ENCODE measurements at regions not wholly inside any gene's neighbourhood (a gene's known extent, or its start where the extent isn't known, plus 50 kb on each side); places are given as distances from the start of the nearest gene placed in this dataset.

DNA sequence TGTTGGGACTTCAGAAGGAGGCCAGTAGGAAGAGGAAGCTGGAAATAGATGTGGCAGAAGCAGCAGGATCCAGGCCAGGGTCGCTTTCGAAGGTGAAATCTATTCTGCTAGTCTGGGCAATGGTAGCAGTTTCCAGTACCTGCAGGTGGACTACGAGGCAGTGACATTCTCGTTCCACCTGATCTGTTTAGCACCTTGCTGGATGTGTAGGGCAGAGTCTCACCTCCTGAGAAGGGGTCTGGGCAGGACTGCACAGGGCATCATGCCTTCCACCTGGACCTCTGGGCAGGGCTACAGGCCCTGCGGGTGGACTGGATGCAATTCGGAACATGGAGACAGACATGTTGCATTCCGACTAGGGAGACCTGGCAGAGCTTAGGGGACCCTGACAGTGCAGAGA is 254.8 kb upstream of the ZNF32 start:
- TF ChIP-seq, protein P1, sequence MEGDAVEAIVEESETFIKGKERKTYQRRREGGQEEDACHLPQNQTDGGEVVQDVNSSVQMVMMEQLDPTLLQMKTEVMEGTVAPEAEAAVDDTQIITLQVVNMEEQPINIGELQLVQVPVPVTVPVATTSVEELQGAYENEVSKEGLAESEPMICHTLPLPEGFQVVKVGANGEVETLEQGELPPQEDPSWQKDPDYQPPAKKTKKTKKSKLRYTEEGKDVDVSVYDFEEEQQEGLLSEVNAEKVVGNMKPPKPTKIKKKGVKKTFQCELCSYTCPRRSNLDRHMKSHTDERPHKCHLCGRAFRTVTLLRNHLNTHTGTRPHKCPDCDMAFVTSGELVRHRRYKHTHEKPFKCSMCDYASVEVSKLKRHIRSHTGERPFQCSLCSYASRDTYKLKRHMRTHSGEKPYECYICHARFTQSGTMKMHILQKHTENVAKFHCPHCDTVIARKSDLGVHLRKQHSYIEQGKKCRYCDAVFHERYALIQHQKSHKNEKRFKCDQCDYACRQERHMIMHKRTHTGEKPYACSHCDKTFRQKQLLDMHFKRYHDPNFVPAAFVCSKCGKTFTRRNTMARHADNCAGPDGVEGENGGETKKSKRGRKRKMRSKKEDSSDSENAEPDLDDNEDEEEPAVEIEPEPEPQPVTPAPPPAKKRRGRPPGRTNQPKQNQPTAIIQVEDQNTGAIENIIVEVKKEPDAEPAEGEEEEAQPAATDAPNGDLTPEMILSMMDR (IDR thresholded peaks at IDR 0.05), result no peak
- TF ChIP-seq POLR2AphosphoS5 (IDR thresholded peaks at IDR 0.05) (no peak), POLR2A (IDR thresholded peaks at IDR 0.05) (no peak)
- Histone ChIP-seq H3K4me3 (no peak overlapping the region), H3K9me3 (no peaks in the 10 kb centered on the region), H3K27me3 (replicated peaks; ENCODE audit: insufficient read depth) (no peaks in the 10 kb centered on the region), H3K36me3 (no peaks in the 10 kb centered on the region), H3K4me1 (replicated peaks) (no peaks in the 10 kb centered on the region), H3K27ac (no peak overlapping the region)
- no peak for DNase-seq (ENCODE audit: low spot score)
- 87% methylated on average over 7 of the region's 7 CpGs for WGBS
- intact Hi-C loops (cut with DNase I), result no loop called here

DNA sequence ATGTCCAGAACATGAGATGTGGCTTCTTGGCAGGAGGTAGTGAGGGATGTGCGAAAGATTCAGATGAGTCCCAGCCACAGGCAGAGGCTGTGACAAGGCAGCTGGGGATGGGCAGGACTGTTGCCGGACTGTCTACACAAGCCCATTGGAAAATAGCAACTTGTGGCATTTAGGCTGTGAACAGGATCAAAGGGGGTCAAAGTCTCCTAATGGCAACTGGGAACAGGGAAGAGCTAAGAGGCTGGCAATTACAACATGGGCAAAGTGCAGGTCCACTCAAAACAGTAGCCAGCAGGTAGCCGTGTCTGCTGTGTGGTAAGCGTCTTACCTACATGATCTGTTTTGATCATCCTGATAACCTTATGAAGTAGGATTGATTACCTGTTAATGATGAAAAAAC is 254.2 kb upstream of the ZNF32 start:
- Histone ChIP-seq H3K4me1 (replicated peaks) (no peaks in the 10 kb centered on the region), H3K9me3 (no peaks in the 10 kb centered on the region), H3K27me3 (replicated peaks; ENCODE audit: insufficient read depth) (no peaks in the 10 kb centered on the region), H3K4me3 (no peak overlapping the region), H3K27ac (no peak overlapping the region), H3K36me3 (no peaks in the 10 kb centered on the region)
- 95% methylated on average over 4 of the region's 4 CpGs for WGBS
- TF ChIP-seq, protein P1 (IDR thresholded peaks at IDR 0.05), result no peak
- TF ChIP-seq POLR2AphosphoS5 (IDR thresholded peaks at IDR 0.05) (no peak), POLR2A (IDR thresholded peaks at IDR 0.05) (no peak)
- DNase-seq (ENCODE audit: low spot score), result no peak
- intact Hi-C loops (cut with DNase I), result no loop called here

DNA sequence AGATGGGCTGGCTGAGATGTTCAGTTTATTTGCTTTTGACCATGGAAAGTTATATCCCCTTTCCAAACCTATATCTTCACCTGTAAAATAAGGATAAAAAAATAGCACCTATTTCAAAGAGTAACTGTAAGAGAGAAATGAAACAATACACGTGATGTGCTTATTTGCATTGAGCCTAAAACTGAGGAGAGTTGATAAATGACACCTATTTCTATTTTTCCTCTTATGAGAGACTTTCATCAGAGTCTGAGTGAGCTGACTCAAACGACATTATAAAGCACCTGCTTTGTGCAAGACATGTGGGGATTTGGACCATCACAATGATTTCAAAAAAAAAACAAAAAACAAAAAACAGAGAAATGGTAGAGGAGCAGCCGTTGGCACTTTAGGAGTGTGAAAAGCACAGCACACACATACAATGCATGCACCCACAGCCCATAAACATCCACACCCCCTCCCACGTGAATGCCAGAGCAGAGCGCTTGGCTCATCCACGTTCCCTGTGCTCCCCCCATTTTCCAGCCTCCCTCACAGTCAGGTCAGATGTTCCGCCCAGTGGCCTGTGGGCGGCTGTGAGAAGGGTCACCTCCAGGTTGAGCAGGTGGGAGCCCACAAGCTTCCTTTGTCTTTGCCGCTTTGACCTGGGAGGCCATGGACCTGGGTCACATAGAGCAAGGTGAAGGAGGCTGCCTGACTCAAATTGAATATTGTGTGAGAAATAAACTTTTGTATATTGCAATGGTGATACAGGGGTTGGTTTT is 253.2 kb upstream of the ZNF32 start:
- TF ChIP-seq POLR2A (IDR thresholded peaks at IDR 0.05), result no peak
- no peak for TF ChIP-seq POLR2AphosphoS5 (IDR thresholded peaks at IDR 0.05)
- TF ChIP-seq, protein P1 (IDR thresholded peaks at IDR 0.05), result no peak
- no peaks in the 10 kb centered on the region for H3K36me3 ChIP-seq
- no peak overlapping the region for H3K4me3 ChIP-seq
- WGBS, result 79% methylated on average over 9 of the region's 9 CpGs
- intact Hi-C loops (cut with DNase I), result no loop called here
- H3K9me3 ChIP-seq, result no peaks in the 10 kb centered on the region
- H3K27me3 ChIP-seq (replicated peaks; ENCODE audit: insufficient read depth), result no peaks in the 10 kb centered on the region
- H3K4me1 ChIP-seq (replicated peaks), result no peaks in the 10 kb centered on the region
- no peak for DNase-seq (ENCODE audit: low spot score)
- no peak overlapping the region for H3K27ac ChIP-seq

DNA sequence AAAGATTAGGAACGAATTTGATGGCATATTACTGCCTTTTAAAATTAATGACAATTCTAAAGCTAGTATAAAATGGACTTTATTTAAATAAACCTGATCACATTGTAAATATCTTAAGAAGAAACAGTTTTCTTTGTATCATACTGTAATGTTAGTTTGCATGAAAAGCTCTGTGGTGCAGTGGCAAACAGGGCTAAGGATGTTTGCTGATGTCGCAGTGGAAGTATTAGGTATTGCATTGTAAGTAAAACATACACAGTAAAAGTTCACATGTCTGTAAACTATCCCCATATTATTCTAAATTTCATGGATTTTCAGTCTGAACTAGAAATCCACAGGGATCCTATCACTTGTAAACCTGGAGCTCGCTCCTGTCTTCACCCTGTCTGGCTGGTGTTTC is 252.6 kb upstream of the ZNF32 start:
- Histone ChIP-seq H3K9me3 (no peaks in the 10 kb centered on the region), H3K27me3 (replicated peaks; ENCODE audit: insufficient read depth) (no peaks in the 10 kb centered on the region), H3K36me3 (no peaks in the 10 kb centered on the region), H3K27ac (no peak overlapping the region), H3K4me1 (replicated peaks) (no peaks in the 10 kb centered on the region), H3K4me3 (no peak overlapping the region)
- no peak for TF ChIP-seq POLR2A (IDR thresholded peaks at IDR 0.05)
- TF ChIP-seq, protein P1 (IDR thresholded peaks at IDR 0.05), result peak in 1 of 4 experiments; percentile 20
- WGBS, result 79% methylated on average over 3 of the region's 3 CpGs
- no peak for DNase-seq (ENCODE audit: low spot score)
- intact Hi-C loops (cut with DNase I), result no loop called here

DNA sequence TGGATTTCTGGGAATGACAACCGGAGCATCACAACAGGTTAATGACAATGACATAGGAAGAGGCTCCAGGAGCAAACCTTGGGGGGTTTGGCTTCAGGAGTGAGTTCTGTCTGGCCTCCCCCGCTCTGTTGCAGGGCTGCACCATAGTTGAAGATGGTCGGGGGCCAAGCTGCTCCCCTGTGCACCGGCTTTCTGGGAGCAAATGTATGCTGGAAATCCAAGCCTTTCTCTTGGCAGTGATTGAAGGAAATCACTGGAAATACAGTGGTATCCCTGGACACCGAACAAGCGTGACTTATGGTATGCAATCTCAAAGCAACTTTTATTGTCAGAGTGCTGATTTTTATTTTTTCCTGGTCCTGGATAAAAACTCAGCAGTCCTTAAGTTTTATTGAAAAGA is 251.9 kb upstream of the ZNF32 start:
- intact Hi-C loops (cut with DNase I), result no loop called here
- WGBS, result 88% methylated on average over 6 of the region's 6 CpGs
- TF ChIP-seq, protein P1 (IDR thresholded peaks at IDR 0.05), result no peak
- no peak for TF ChIP-seq POLR2AphosphoS5 (IDR thresholded peaks at IDR 0.05)
- no peak for TF ChIP-seq POLR2A (IDR thresholded peaks at IDR 0.05)

More for the DNA sequence above, 251.9 kb upstream of the ZNF32 start:
- no peak overlapping the region for H3K4me3 ChIP-seq
- H3K27me3 ChIP-seq (replicated peaks; ENCODE audit: insufficient read depth), result no peaks in the 10 kb centered on the region
- no peak overlapping the region for H3K27ac ChIP-seq
- no peaks in the 10 kb centered on the region for H3K9me3 ChIP-seq
- DNase-seq (ENCODE audit: low spot score), result no peak
- no peaks in the 10 kb centered on the region for H3K36me3 ChIP-seq
- H3K4me1 ChIP-seq (replicated peaks), result no peaks in the 10 kb centered on the region
